NT2/D1 (cell line): ENCODE measurements at regions not wholly inside any gene's neighbourhood (a gene's known extent, or its start where the extent isn't known, plus 50 kb on each side); places are given as distances from the start of the nearest gene placed in this dataset.

Experiments used
- YY1 ChIP-seq: IDR thresholded peaks from 2 replicates; pipeline ENCODE4 v1.6.1; 2011; ENCODE audit not compliant: insufficient read length, insufficient read depth
- ZNF274 ChIP-seq: IDR thresholded peaks from 2 replicates; pipeline ENCODE4 v1.6.1; 2011; ENCODE audit warnings: mild to moderate bottlenecking, low read depth, low read length

DNA sequence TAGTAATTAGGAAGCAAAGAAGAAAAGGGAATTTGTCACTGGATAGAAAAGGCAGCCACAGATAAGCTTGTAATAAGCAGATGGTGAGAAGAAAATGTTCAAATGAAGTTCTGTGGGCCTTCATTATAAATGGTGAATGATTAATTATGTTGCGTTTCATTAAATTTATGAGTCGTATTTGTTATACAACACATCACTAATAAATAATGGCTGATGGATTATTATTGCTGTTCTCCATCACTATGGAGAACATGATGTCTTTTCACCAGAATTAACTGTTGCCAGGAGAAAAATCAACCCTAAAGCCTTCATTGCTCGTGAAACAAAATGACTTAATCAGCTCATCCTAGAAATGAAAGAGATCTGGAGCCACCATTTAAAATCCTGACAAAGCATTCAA, 158.5 kb downstream of the BTBD3 start:
- TF ChIP-seq ZNF274 (no peak), YY1 (no peak)
